Dedifferentiated amniotic fluid mesenchymal stem cell (primary cell): ENCODE measurements at regions not wholly inside any gene's neighbourhood (a gene's known extent, or its start where the extent isn't known, plus 50 kb on each side); places are given as distances from the start of the nearest gene placed in this dataset.

Source experiments
- DNase-seq: peaks from one replicate; pipeline ENCODE4 v3.0.0-alpha.2; 2016; ENCODE audit errors: extremely low spot score

- DNase-seq: peak; percentile 19
Observed at GRCh38 chr12:41981758-41982157, 162.9 kb downstream of the GXYLT1 start.

- no peak for DNase-seq
Observed at GRCh38 chr12:41981013-41981412, 163.7 kb downstream of the GXYLT1 start.

GRCh38 chr12:41980390-41980789 lies 164.3 kb downstream of the GXYLT1 start:
- no peak for DNase-seq

- no peak for DNase-seq
Observed at GRCh38 chr12:41979574-41979973, 165.1 kb downstream of the GXYLT1 start.

GRCh38 chr12:41972598-41972997 lies 172.1 kb downstream of the GXYLT1 start:
- no peak for DNase-seq

GRCh38 chr12:41972196-41972595 lies 172.5 kb downstream of the GXYLT1 start:
- no peak for DNase-seq

- no peak for DNase-seq
Observed at GRCh38 chr12:41970744-41971143, 173.9 kb downstream of the GXYLT1 start.

- DNase-seq: no peak
Observed at GRCh38 chr12:41968599-41968998, 176.1 kb downstream of the GXYLT1 start.

- no peak for DNase-seq
Observed at GRCh38 chr12:41967668-41968500, 176.8 kb downstream of the GXYLT1 start.

GRCh38 chr12:41966916-41967315 lies 177.8 kb downstream of the GXYLT1 start:
- no peak for DNase-seq

- no peak for DNase-seq
Observed at GRCh38 chr12:41966001-41966400, 178.7 kb downstream of the GXYLT1 start.

GRCh38 chr12:41963398-41963797 lies 181.3 kb downstream of the GXYLT1 start:
- DNase-seq: no peak

GRCh38 chr12:41962171-41962572 lies 182.5 kb downstream of the GXYLT1 start:
- no peak for DNase-seq

GRCh38 chr12:41959271-41959670 lies 185.4 kb downstream of the GXYLT1 start:
- DNase-seq: no peak

- no peak for DNase-seq
Observed at GRCh38 chr12:41956353-41956752, 188.3 kb downstream of the GXYLT1 start.

- DNase-seq: no peak
Observed at GRCh38 chr12:41950455-41950854, 194.2 kb downstream of the GXYLT1 start.

- no peak for DNase-seq
Observed at GRCh38 chr12:41946106-41946505, 198.6 kb downstream of the GXYLT1 start.

GRCh38 chr12:41944216-41944615 lies 200.5 kb downstream of the GXYLT1 start:
- peak; percentile 76 for DNase-seq

GRCh38 chr12:41943671-41944070 lies 201.0 kb downstream of the GXYLT1 start:
- DNase-seq: no peak

- DNase-seq: no peak
Observed at GRCh38 chr12:41942354-41942753, 202.3 kb downstream of the GXYLT1 start.

- DNase-seq: no peak
Observed at GRCh38 chr12:41941079-41941478, 203.6 kb downstream of the GXYLT1 start.

GRCh38 chr12:41940571-41940970 lies 204.1 kb downstream of the GXYLT1 start:
- DNase-seq: no peak

- no peak for DNase-seq
Observed at GRCh38 chr12:41936333-41936732, 208.3 kb downstream of the GXYLT1 start.

GRCh38 chr12:41935911-41936310 lies 208.8 kb downstream of the GXYLT1 start:
- no peak for DNase-seq
